ENCODE measurements at regions not wholly inside any gene's neighbourhood (a gene's known extent, or its start where the extent isn't known, plus 50 kb on each side); places are given as distances from the start of the nearest gene placed in this dataset.

GRCh38 chr22:47474464-47474863, 712.0 kb downstream of the TBC1D22A start:
- no peak overlapping the region for H3K4me3 ChIP-seq (ENCODE audit: low read length, poor library complexity, severe bottlenecking)
- no peaks in the 10 kb centered on the region for H3K4me1 ChIP-seq (ENCODE audit: insufficient read depth, low read length, poor library complexity, severe bottlenecking)
- no peaks in the 10 kb centered on the region for H3K9me3 ChIP-seq (ENCODE audit: insufficient read depth, low read depth, low read length)
- H3K9ac ChIP-seq (ENCODE audit: low read depth, low read length, poor library complexity, severe bottlenecking) = no peak overlapping the region
- H3K4me2 ChIP-seq (ENCODE audit: low read depth, low read length, poor library complexity, severe bottlenecking) = peak overlapping the region; percentile 22
- no peaks in the 10 kb centered on the region for H3K9me2 ChIP-seq (replicated peaks; ENCODE audit: low read depth, low read length)
- TF ChIP-seq EZH2phosphoT487 (IDR thresholded peaks at IDR 0.05; ENCODE audit: borderline replicate concordance) = no peak
- no peak for TF ChIP-seq CTCF (conservative IDR thresholded peaks at IDR 0.05; ENCODE audit: low read length)
- H3K36me3 ChIP-seq (ENCODE audit: insufficient read depth, low read length) = no peaks in the 10 kb centered on the region
- H3K79me2 ChIP-seq (ENCODE audit: insufficient read depth, low read length) = no peaks in the 10 kb centered on the region
- no peak overlapping the region for H2AFZ ChIP-seq (ENCODE audit: low read length)
- no peaks in the 10 kb centered on the region for H3K27me3 ChIP-seq (ENCODE audit: insufficient read depth, low read length, poor library complexity, severe bottlenecking)
- H3F3A ChIP-seq (ENCODE audit: low read depth) = no peaks in the 10 kb centered on the region
- H4K20me1 ChIP-seq (ENCODE audit: insufficient read depth, low read length, poor library complexity, severe bottlenecking) = no peaks in the 10 kb centered on the region

- no peak for TF ChIP-seq EZH2phosphoT487 (IDR thresholded peaks at IDR 0.05; ENCODE audit: borderline replicate concordance)
- no peak for TF ChIP-seq CTCF (conservative IDR thresholded peaks at IDR 0.05; ENCODE audit: low read length)
- Histone ChIP-seq H3K4me1 (ENCODE audit: insufficient read depth, low read length, poor library complexity, severe bottlenecking) (no peaks in the 10 kb centered on the region), H3K9me2 (replicated peaks; ENCODE audit: low read depth, low read length) (no peaks in the 10 kb centered on the region), H3F3A (ENCODE audit: low read depth) (no peaks in the 10 kb centered on the region), H3K9me3 (ENCODE audit: insufficient read depth, low read depth, low read length) (no peaks in the 10 kb centered on the region), H3K9ac (ENCODE audit: low read depth, low read length, poor library complexity, severe bottlenecking) (no peak overlapping the region), H3K36me3 (ENCODE audit: insufficient read depth, low read length) (no peaks in the 10 kb centered on the region), H3K79me2 (ENCODE audit: insufficient read depth, low read length) (no peaks in the 10 kb centered on the region), H3K27me3 (ENCODE audit: insufficient read depth, low read length, poor library complexity, severe bottlenecking) (no peaks in the 10 kb centered on the region), H3K4me2 (ENCODE audit: low read depth, low read length, poor library complexity, severe bottlenecking) (no peak overlapping the region), H2AFZ (ENCODE audit: low read length) (no peak overlapping the region), H4K20me1 (ENCODE audit: insufficient read depth, low read length, poor library complexity, severe bottlenecking) (no peaks in the 10 kb centered on the region), H3K4me3 (ENCODE audit: low read length, poor library complexity, severe bottlenecking) (no peak overlapping the region)
Measured at GRCh38 chr22:47472636-47473035, 710.2 kb downstream of the TBC1D22A start.

GRCh38 chr22:47471406-47471805, 709.0 kb downstream of the TBC1D22A start:
- Histone ChIP-seq H3K27me3 (ENCODE audit: insufficient read depth, low read length, poor library complexity, severe bottlenecking) (no peaks in the 10 kb centered on the region), H3K9ac (ENCODE audit: low read depth, low read length, poor library complexity, severe bottlenecking) (no peak overlapping the region), H3K79me2 (ENCODE audit: insufficient read depth, low read length) (no peaks in the 10 kb centered on the region), H3K9me2 (replicated peaks; ENCODE audit: low read depth, low read length) (no peaks in the 10 kb centered on the region), H3K4me2 (ENCODE audit: low read depth, low read length, poor library complexity, severe bottlenecking) (no peak overlapping the region), H3K4me3 (ENCODE audit: low read length, poor library complexity, severe bottlenecking) (no peak overlapping the region), H3K9me3 (ENCODE audit: insufficient read depth, low read depth, low read length) (peaks cover 2% of the 10 kb centered on the region; the same call in 1 of the 2 replicates), H3K4me1 (ENCODE audit: insufficient read depth, low read length, poor library complexity, severe bottlenecking) (no peaks in the 10 kb centered on the region), H3F3A (ENCODE audit: low read depth) (no peaks in the 10 kb centered on the region), H3K36me3 (ENCODE audit: insufficient read depth, low read length) (no peaks in the 10 kb centered on the region), H4K20me1 (ENCODE audit: insufficient read depth, low read length, poor library complexity, severe bottlenecking) (no peaks in the 10 kb centered on the region), H2AFZ (ENCODE audit: low read length) (no peak overlapping the region)
- TF ChIP-seq CTCF (conservative IDR thresholded peaks at IDR 0.05; ENCODE audit: low read length) (no peak), EZH2phosphoT487 (IDR thresholded peaks at IDR 0.05; ENCODE audit: borderline replicate concordance) (no peak)
